ENCODE measurements at regions not wholly inside any gene's neighbourhood (a gene's known extent, or its start where the extent isn't known, plus 50 kb on each side); places are given as distances from the start of the nearest gene placed in this dataset.

- no peak for ATAC-seq (replicated peaks)
Measured at GRCh38 chr15:69891606-69892005, 206.1 kb downstream of the TLE3 start.

GRCh38 chr15:69892351-69892750 lies 205.4 kb downstream of the TLE3 start:
- H3K4me1 Mint-ChIP-seq: no peaks in the 10 kb centered on the region
- H3K27me3 Mint-ChIP-seq: peaks cover 12% of the 10 kb centered on the region
- H3K9me3 Mint-ChIP-seq: peaks cover 6% of the 10 kb centered on the region
- no peak overlapping the region for H3K4me3 Mint-ChIP-seq
- no peak for ATAC-seq (replicated peaks)
- H3K36me3 Mint-ChIP-seq (ENCODE audit: low read depth): no peaks in the 10 kb centered on the region
- no peak overlapping the region for H3K27ac Mint-ChIP-seq

More at GRCh38 chr15:69891606-69892005, 206.1 kb downstream of the TLE3 start:
- H3K27ac Mint-ChIP-seq: no peak overlapping the region
- H3K36me3 Mint-ChIP-seq (ENCODE audit: low read depth): no peaks in the 10 kb centered on the region
- no peak overlapping the region for H3K4me3 Mint-ChIP-seq
- H3K9me3 Mint-ChIP-seq: peaks cover 6% of the 10 kb centered on the region
- no peaks in the 10 kb centered on the region for H3K4me1 Mint-ChIP-seq
- peaks cover 12% of the 10 kb centered on the region for H3K27me3 Mint-ChIP-seq

GRCh38 chr15:69893086-69893485 lies 204.6 kb downstream of the TLE3 start:
- no peaks in the 10 kb centered on the region for H3K36me3 Mint-ChIP-seq (ENCODE audit: low read depth)
- no peak overlapping the region for H3K4me3 Mint-ChIP-seq
- no peak for ATAC-seq (replicated peaks)
- H3K9me3 Mint-ChIP-seq: peaks cover 6% of the 10 kb centered on the region
- H3K4me1 Mint-ChIP-seq: no peaks in the 10 kb centered on the region
- no peak overlapping the region for H3K27ac Mint-ChIP-seq
- peaks cover 12% of the 10 kb centered on the region for H3K27me3 Mint-ChIP-seq

GRCh38 chr15:69893863-69894262 lies 203.9 kb downstream of the TLE3 start:
- no peaks in the 10 kb centered on the region for H3K36me3 Mint-ChIP-seq (ENCODE audit: low read depth)
- peaks cover 12% of the 10 kb centered on the region for H3K27me3 Mint-ChIP-seq
- no peak for ATAC-seq (replicated peaks)
- no peak overlapping the region for H3K27ac Mint-ChIP-seq
- no peaks in the 10 kb centered on the region for H3K4me1 Mint-ChIP-seq
- no peak overlapping the region for H3K4me3 Mint-ChIP-seq
- H3K9me3 Mint-ChIP-seq: peaks cover 6% of the 10 kb centered on the region

- Mint-ChIP-seq H3K27ac (no peak overlapping the region), H3K4me1 (no peaks in the 10 kb centered on the region), H3K9me3 (peaks cover 6% of the 10 kb centered on the region), H3K4me3 (no peak overlapping the region), H3K36me3 (ENCODE audit: low read depth) (no peaks in the 10 kb centered on the region), H3K27me3 (peaks cover 12% of the 10 kb centered on the region)
- ATAC-seq (replicated peaks): no peak
Measured at GRCh38 chr15:69895202-69895601, 202.5 kb downstream of the TLE3 start.

GRCh38 chr15:69896606-69897005 lies 201.1 kb downstream of the TLE3 start:
- peaks cover 12% of the 10 kb centered on the region for H3K27me3 Mint-ChIP-seq
- no peaks in the 10 kb centered on the region for H3K36me3 Mint-ChIP-seq (ENCODE audit: low read depth)
- no peaks in the 10 kb centered on the region for H3K4me1 Mint-ChIP-seq
- ATAC-seq (replicated peaks): no peak
- H3K4me3 Mint-ChIP-seq: no peak overlapping the region
- H3K27ac Mint-ChIP-seq: no peak overlapping the region
- H3K9me3 Mint-ChIP-seq: peaks cover 6% of the 10 kb centered on the region

- no peak for ATAC-seq (replicated peaks)
- no peaks in the 10 kb centered on the region for H3K4me1 Mint-ChIP-seq
- no peak overlapping the region for H3K4me3 Mint-ChIP-seq
- no peak overlapping the region for H3K27ac Mint-ChIP-seq
- peaks cover 6% of the 10 kb centered on the region for H3K9me3 Mint-ChIP-seq
- H3K27me3 Mint-ChIP-seq: peaks cover 12% of the 10 kb centered on the region
- H3K36me3 Mint-ChIP-seq (ENCODE audit: low read depth): no peaks in the 10 kb centered on the region
Measured at GRCh38 chr15:69897061-69897460, 200.7 kb downstream of the TLE3 start.

GRCh38 chr15:69897471-69898237 lies 200.1 kb downstream of the TLE3 start:
- Mint-ChIP-seq H3K27me3 (peaks cover 12% of the 10 kb centered on the region), H3K27ac (no peak overlapping the region), H3K9me3 (peaks cover 6% of the 10 kb centered on the region), H3K4me3 (no peak overlapping the region), H3K36me3 (ENCODE audit: low read depth) (no peaks in the 10 kb centered on the region), H3K4me1 (no peaks in the 10 kb centered on the region)
- no peak for ATAC-seq (replicated peaks)

- H3K27ac Mint-ChIP-seq: no peak overlapping the region
- H3K4me1 Mint-ChIP-seq: no peaks in the 10 kb centered on the region
- ATAC-seq (replicated peaks): no peak
- peaks cover 12% of the 10 kb centered on the region for H3K27me3 Mint-ChIP-seq
- no peaks in the 10 kb centered on the region for H3K36me3 Mint-ChIP-seq (ENCODE audit: low read depth)
- H3K4me3 Mint-ChIP-seq: no peak overlapping the region
- peaks cover 6% of the 10 kb centered on the region for H3K9me3 Mint-ChIP-seq
Measured at GRCh38 chr15:69898243-69898642, 199.5 kb downstream of the TLE3 start.

GRCh38 chr15:69902414-69903062 lies 195.2 kb downstream of the TLE3 start:
- H3K4me3 Mint-ChIP-seq: no peak overlapping the region
- H3K36me3 Mint-ChIP-seq (ENCODE audit: low read depth): no peaks in the 10 kb centered on the region
- no peak for ATAC-seq (replicated peaks)
- H3K27ac Mint-ChIP-seq: no peak overlapping the region
- no peaks in the 10 kb centered on the region for H3K4me1 Mint-ChIP-seq
- no peaks in the 10 kb centered on the region for H3K27me3 Mint-ChIP-seq
- H3K9me3 Mint-ChIP-seq: no peaks in the 10 kb centered on the region

GRCh38 chr15:69903470-69904469 lies 193.9 kb downstream of the TLE3 start:
- no peaks in the 10 kb centered on the region for H3K9me3 Mint-ChIP-seq
- no peak for ATAC-seq (replicated peaks)
- H3K4me3 Mint-ChIP-seq: no peak overlapping the region
- no peaks in the 10 kb centered on the region for H3K4me1 Mint-ChIP-seq
- H3K27ac Mint-ChIP-seq: no peak overlapping the region
- no peaks in the 10 kb centered on the region for H3K27me3 Mint-ChIP-seq
- H3K36me3 Mint-ChIP-seq (ENCODE audit: low read depth): no peaks in the 10 kb centered on the region

- no peak overlapping the region for H3K27ac Mint-ChIP-seq
Measured at GRCh38 chr15:69906256-69907185, 191.2 kb downstream of the TLE3 start.

GRCh38 chr15:69908060-69908459 lies 189.7 kb downstream of the TLE3 start:
- no peaks in the 10 kb centered on the region for H3K27me3 Mint-ChIP-seq
- no peaks in the 10 kb centered on the region for H3K36me3 Mint-ChIP-seq (ENCODE audit: low read depth)
- no peaks in the 10 kb centered on the region for H3K9me3 Mint-ChIP-seq
- ATAC-seq (replicated peaks): no peak
- H3K27ac Mint-ChIP-seq: no peak overlapping the region
- H3K4me1 Mint-ChIP-seq: no peaks in the 10 kb centered on the region
- H3K4me3 Mint-ChIP-seq: no peak overlapping the region

More at GRCh38 chr15:69906256-69907185, 191.2 kb downstream of the TLE3 start:
- ATAC-seq (replicated peaks): no peak
- Mint-ChIP-seq H3K4me1 (no peaks in the 10 kb centered on the region), H3K36me3 (ENCODE audit: low read depth) (no peaks in the 10 kb centered on the region), H3K27me3 (no peaks in the 10 kb centered on the region), H3K4me3 (no peak overlapping the region), H3K9me3 (no peaks in the 10 kb centered on the region)

All from activated T-helper 17 cell treated with anti-CD3 and anti-CD28 coated beads, Interleukin-2, amount 50 U/mL, for 72 hours (primary cell).